K562 (cell line): ENCODE measurements at regions not wholly inside any gene's neighbourhood (a gene's known extent, or its start where the extent isn't known, plus 50 kb on each side); places are given as distances from the start of the nearest gene placed in this dataset.

ENCODE experiments used
- ATAC-seq: fragments of 200-7000 bp; cut with Tn5 transposase; 3 replicates; pipeline ENCODE4 v1.9.1; 2020; ENCODE audit warnings: moderate library complexity
- BruUV-seq: library from RNA; stranded (reverse); fragments of 400-500 nt; replicated peaks from 2 replicates; lab custom pipeline; 2021; lab: Mats Ljungman, UMichigan
- CTCF ChIA-PET: fragments of 300-600 bp; formaldehyde crosslinking; extraction: SDS; loops from one replicate; lab custom pipeline; 2021; ENCODE audit warnings: low intra/inter-chr PET ratio; lab: Yijun Ruan, JAX
- POLR2A ChIA-PET: fragments of 300-600, 350-650 bp; sonication (Branson Sonifier 250); formaldehyde crosslinking; extraction: SDS; loops from one replicate; lab custom pipeline; 2021; ENCODE audit warnings: antibody characterized with exemption, inconsistent platforms; lab: Yijun Ruan, JAX
- DNase-seq, 4 experiments: peaks; one replicate each; pipeline versions ENCODE4 v3.0.0 to v3.0.0-alpha.2; 2011 to 2018; ENCODE audit warnings: low spot score in 3 of 4, mixed read lengths in 3 of 4; ENCODE audit errors: extremely low read depth in 1 of 4
- FAIRE-seq: peaks from 2 replicates; lab custom pipeline; 2011; peaks lifted over from hg19 to GRCh38; lab: Jason Lieb, UNC
- H2AFZ ChIP-seq: 2 replicates; pipeline ENCODE4 v1.6.0; 2011; ENCODE audit warnings: low read depth, low read length, control low read depth, inconsistent platforms
- H3K27ac ChIP-seq: fragments of 200-600 bp; 3 replicates; pipeline ENCODE4 v1.8.0; 2011; ENCODE audit warnings: low read depth, mild to moderate bottlenecking, control low read depth, inconsistent platforms, low read length, moderate library complexity, mixed read lengths; ENCODE audit errors: extremely low read depth
- H3K27me3 ChIP-seq, 2 experiments: fragments of 300-600 bp in 1 of 2; 2 replicates in 1 of 2; 3 replicates in 1 of 2; pipeline versions ENCODE4 v1.6.0 to v1.8.0; 2011; ENCODE audit warnings: inconsistent platforms in 2 of 2, low read length in 2 of 2, mild to moderate bottlenecking in 1 of 2, mixed read lengths in 1 of 2, moderate library complexity in 1 of 2; ENCODE audit not compliant: control insufficient read depth in 2 of 2, insufficient read depth in 2 of 2
- H3K36me3 ChIP-seq: fragments of 300-600 bp; 3 replicates; pipeline ENCODE4 v1.8.0; 2011; ENCODE audit warnings: mild to moderate bottlenecking, low read length, inconsistent platforms; ENCODE audit not compliant: control insufficient read depth, insufficient read depth
- H3K4me1 ChIP-seq, 2 experiments: fragments of 200-600 bp in 1 of 2; replicated peaks in 1 of 2; 2 replicates in 1 of 2; 3 replicates in 1 of 2; pipeline versions ENCODE4 v1.5.1 to v1.8.0; 2011; ENCODE audit warnings: inconsistent platforms in 2 of 2, low read length in 2 of 2, mild to moderate bottlenecking in 1 of 2, mixed read lengths in 1 of 2, moderate library complexity in 1 of 2; ENCODE audit not compliant: control insufficient read depth in 2 of 2, insufficient read depth in 2 of 2
- H3K4me2 ChIP-seq: 2 replicates; pipeline ENCODE4 v1.6.1; 2011; ENCODE audit warnings: low read length, control low read depth, inconsistent platforms, mixed read lengths; ENCODE audit not compliant: insufficient read depth
- H3K4me3 ChIP-seq: fragments of 200-600 bp; sonication (generic), shearing (Covaris generic); 2 replicates; pipeline ENCODE4 v1.5.1; 2016; ENCODE audit warnings: control low read depth, inconsistent platforms
- H3K79me2 ChIP-seq: fragments of 200-600 bp; 3 replicates; pipeline ENCODE4 v1.8.0; 2011; ENCODE audit warnings: low read length, inconsistent platforms; ENCODE audit not compliant: control insufficient read depth, insufficient read depth
- H3K9ac ChIP-seq, 2 experiments: 2 replicates each; pipeline versions ENCODE4 v1.6.0 to v1.6.1; 2011; ENCODE audit warnings: low read depth in 2 of 2, low read length in 2 of 2, control low read depth in 1 of 2, inconsistent platforms in 1 of 2, mild to moderate bottlenecking in 1 of 2, mixed read lengths in 1 of 2; ENCODE audit not compliant: insufficient read depth in 1 of 2
- H3K9me1 ChIP-seq: one replicate; pipeline ENCODE4 v1.6.0; 2011; ENCODE audit warnings: inconsistent platforms, mild to moderate bottlenecking, low read length, moderate library complexity; ENCODE audit not compliant: control insufficient read depth, insufficient read depth
- H3K9me3 ChIP-seq: replicated peaks from 2 replicates; pipeline ENCODE4 v1.5.1; 2011; ENCODE audit warnings: low read depth, low read length, inconsistent platforms; ENCODE audit not compliant: control insufficient read depth, insufficient read depth
- H4K20me1 ChIP-seq: replicated peaks from 2 replicates; pipeline ENCODE4 v1.6.1; 2011; ENCODE audit warnings: low read length, inconsistent platforms, mixed read lengths; ENCODE audit not compliant: control insufficient read depth, insufficient read depth
- HMG20A ChIP-seq: fragments of 450-650 bp; formaldehyde crosslinking; conservative IDR thresholded peaks from 2 replicates; pipeline ENCODE4 v1.4.0; 2020; ENCODE audit warnings: mild to moderate bottlenecking, mixed read lengths
- MCM7 ChIP-seq, 2 experiments: fragments of 450-650 bp; IDR thresholded peaks; 2 replicates each; pipeline ENCODE4 v1.6.1; 2016 to 2018
- NFE2 ChIP-seq: IDR thresholded peaks from 2 replicates; pipeline ENCODE4 v1.6.1; 2014; ENCODE audit warnings: antibody characterized with exemption, low read depth
- TCFL5 ChIP-seq: fragments of 250-450 bp; sonication (Bioruptor Pico); conservative IDR thresholded peaks from 2 replicates; pipeline ENCODE4 v1.6.1; 2021; ENCODE audit warnings: mild to moderate bottlenecking, moderate library complexity, matching md5 sums
- XRCC5 ChIP-seq: fragments of 200-400 bp; formaldehyde crosslinking; IDR thresholded peaks from 2 replicates; pipeline ENCODE4 v1.6.1; 2017; ENCODE audit warnings: low read depth, mild to moderate bottlenecking, low read length
- ZNF239 ChIP-seq: fragments of 250-450 bp; sonication (Bioruptor Pico); IDR thresholded peaks from 2 replicates; pipeline ENCODE4 v1.4.0; 2020; ENCODE audit warnings: mild to moderate bottlenecking
- WGBS: fragments of 100-300 bp; shearing (Covaris generic); methylation state at CpG from one replicate; pipeline ENCODE4 v1.1.6; 2016; ENCODE audit warnings: low coverage, mixed read lengths; ENCODE audit not compliant: insufficient coverage; ENCODE audit errors: missing lambda C conversion rate; 5-methylcytosine and 5-hydroxymethylcytosine counted together
- in situ Hi-C: fragments of 300-500 bp; cut with MboI; formaldehyde crosslinking; loops from 4 replicates; pipeline ENCODE4 v1.15.0; 2018; ENCODE audit warnings: inconsistent platforms, mixed read lengths
- intact Hi-C: fragments of 100-400 bp; cut with micrococcal nuclease; formaldehyde crosslinking; loops from 2 replicates; pipeline ENCODE4 v1.14.2; 2022
- TF ChIP-seq, protein P1 (sequence below): fragments of 450-650 bp; formaldehyde crosslinking; IDR thresholded peaks from 2 replicates; pipeline ENCODE4 v1.4.0; 2022; ENCODE audit warnings: missing genetic modification characterization

DNA sequence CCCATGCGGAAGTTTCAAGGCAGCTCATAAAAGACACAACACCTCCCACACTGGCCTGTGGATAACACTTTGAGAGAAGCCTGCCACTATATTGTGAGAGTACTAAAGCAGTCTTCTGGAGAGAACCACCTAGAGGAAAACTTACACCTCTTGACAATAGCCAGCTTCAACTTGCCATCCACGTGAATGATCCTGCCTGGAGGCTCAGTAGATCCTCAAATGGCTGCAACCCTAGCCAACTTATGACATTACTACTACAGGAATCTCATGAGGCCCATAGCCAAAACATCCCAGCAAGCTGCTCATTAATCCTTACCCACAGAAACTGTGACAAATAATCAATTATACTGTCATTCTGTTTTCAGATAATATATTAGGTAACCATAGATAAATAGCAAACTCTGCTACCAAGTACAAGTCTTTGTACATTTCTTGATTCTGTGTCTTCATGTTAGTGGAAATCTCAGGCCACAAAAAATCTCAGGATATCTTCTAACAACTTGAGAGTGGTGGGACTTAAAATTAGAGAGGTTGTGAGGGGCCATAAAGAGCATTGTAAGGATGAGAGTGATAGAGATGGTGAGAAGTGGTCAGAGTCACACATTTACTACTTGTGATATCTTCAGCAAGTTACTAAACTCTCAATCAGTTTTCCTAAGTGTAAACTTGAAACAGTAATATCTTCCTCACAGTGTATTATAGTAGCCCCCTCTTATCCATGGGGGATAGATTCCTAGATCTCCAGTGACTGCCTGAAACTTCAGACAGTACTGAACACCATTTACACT is 368.0 kb downstream of the C12orf50 start:
- 0% methylated on average over 2 of the region's 2 CpGs for WGBS
- CTCF ChIA-PET: no interaction called here

More for the DNA sequence above, 368.0 kb downstream of the C12orf50 start:
- H3K9me1 ChIP-seq: no peaks in the 10 kb centered on the region
- no TSS peak for BruUV-seq
- no peaks in the 10 kb centered on the region for H4K20me1 ChIP-seq
- no peak overlapping the region for H3K4me3 ChIP-seq
- H3K36me3 ChIP-seq: no peaks in the 10 kb centered on the region
- no peak overlapping the region for H3K4me2 ChIP-seq
- TF ChIP-seq, protein P1, sequence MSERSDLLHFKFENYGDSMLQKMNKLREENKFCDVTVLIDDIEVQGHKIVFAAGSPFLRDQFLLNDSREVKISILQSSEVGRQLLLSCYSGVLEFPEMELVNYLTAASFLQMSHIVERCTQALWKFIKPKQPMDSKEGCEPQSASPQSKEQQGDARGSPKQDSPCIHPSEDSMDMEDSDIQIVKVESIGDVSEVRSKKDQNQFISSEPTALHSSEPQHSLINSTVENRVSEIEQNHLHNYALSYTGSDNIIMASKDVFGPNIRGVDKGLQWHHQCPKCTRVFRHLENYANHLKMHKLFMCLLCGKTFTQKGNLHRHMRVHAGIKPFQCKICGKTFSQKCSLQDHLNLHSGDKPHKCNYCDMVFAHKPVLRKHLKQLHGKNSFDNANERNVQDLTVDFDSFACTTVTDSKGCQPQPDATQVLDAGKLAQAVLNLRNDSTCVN (CRISPR knock-in tag): no peak
- TF ChIP-seq HMG20A (CRISPR knock-in tag): no peak
- TF ChIP-seq MCM7 (IDR thresholded peaks at IDR 0.05): no peak
- TF ChIP-seq XRCC5: no peak
- no peak for TF ChIP-seq TCFL5 (CRISPR knock-in tag)
- no peak for TF ChIP-seq ZNF239 (CRISPR knock-in tag)
- no peak for TF ChIP-seq NFE2
- FAIRE-seq: no peak
- H3K9ac ChIP-seq: no peak overlapping the region
- no peaks in the 10 kb centered on the region for H3K79me2 ChIP-seq
- POLR2A ChIA-PET: no interaction called here
- no peak overlapping the region for H2AFZ ChIP-seq
- no peaks in the 10 kb centered on the region; the same call in 1 of the 2 replicates for H3K9me3 ChIP-seq
- intact Hi-C loops: no loop called here
- no peak for DNase-seq
- H3K27ac ChIP-seq: no peak overlapping the region
- no peak for ATAC-seq
- no peaks in the 10 kb centered on the region for H3K27me3 ChIP-seq
- in situ Hi-C loops: no loop called here
- H3K4me1 ChIP-seq: no peaks in the 10 kb centered on the region
